HG03159 (cell line): ENCODE measurements at regions not wholly inside any gene's neighbourhood (a gene's known extent, or its start where the extent isn't known, plus 50 kb on each side); places are given as distances from the start of the nearest gene placed in this dataset.
"Not testable (repeated sequence)": the region's sequence is repeated elsewhere in the genome, so short reads cannot be mapped to it uniquely, and the experiment has no call there.

ENCODE experiments used
- ATAC-seq: cut with Tn5 transposase; IDR thresholded peaks from one replicate; pipeline ENCODE4 v1.9.1; 2021; ENCODE audit warnings: mild to moderate bottlenecking, moderate library complexity; ENCODE audit not compliant: unreplicated experiment

GRCh38 chr6:140736231-140736630, 1361.8 kb upstream of the CITED2 start:
- no peak for ATAC-seq

GRCh38 chr6:140732991-140733390, 1358.5 kb upstream of the CITED2 start:
- ATAC-seq, result no peak

DNA sequence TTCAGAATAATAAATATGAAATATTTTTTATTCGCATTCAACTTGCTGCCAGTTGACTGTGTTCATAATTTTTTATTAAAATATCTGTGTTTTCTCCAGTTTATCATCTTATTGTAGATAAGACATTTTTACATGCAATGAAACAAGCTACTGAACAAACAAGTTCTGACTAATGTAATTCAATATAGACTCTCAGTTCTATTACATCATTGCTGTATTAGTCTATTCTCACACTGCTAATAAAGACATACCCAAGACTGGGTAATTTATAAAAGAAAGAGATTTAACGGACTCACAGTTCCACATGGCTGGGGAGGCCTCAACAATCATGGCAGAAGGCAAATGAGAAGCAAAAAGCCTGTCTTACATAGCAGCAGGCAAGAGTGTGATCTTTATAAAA, 1357.7 kb upstream of the CITED2 start:
- ATAC-seq, result no peak

DNA sequence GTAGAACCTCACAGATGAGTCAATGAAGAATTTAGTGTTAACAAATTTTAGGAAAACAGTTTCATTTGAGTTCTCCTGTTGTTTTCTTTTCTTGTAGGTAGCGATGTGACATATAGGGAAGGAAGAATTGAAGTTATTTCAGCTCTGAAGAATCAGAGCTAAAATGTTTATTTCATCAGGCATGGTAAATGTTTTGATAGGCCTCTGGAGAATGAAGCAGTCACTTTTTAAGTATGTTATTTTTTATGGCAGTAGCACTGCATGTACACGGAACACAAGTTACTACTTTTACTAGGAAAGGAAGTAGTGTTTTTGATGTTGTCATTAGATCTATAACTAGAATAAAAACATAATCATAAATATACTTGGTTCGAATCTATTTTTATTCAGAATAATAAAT, 1357.3 kb upstream of the CITED2 start:
- no peak for ATAC-seq

DNA sequence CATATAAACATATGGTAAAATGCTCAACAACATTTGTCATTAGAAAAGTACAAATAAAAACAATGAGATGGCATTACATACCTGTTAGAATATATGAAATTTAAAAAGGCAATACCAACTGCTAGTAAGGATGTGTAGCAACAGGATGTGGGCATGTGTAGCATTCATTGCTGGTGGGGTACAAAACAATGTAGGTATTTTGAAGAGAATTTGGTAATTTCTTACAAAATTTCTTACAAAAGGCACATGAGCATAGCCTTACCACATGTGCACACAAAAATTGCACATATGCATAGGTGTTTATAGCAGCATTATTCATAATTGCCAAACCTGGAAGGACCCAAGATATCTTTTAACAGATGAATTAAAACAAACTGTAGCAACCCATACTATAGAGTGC, 1355.1 kb upstream of the CITED2 start:
- no peak for ATAC-seq

- ATAC-seq, result no peak
These were observed 1343.6 kb upstream of the CITED2 start for GRCh38 chr6:140718021-140718420.

- no peak for ATAC-seq
These were observed 1339.0 kb upstream of the CITED2 start for GRCh38 chr6:140713495-140713894.

- ATAC-seq, result peak; percentile 74
These were observed 1336.7 kb upstream of the CITED2 start for GRCh38 chr6:140711019-140711613.

GRCh38 chr6:140708441-140708840, 1334.0 kb upstream of the CITED2 start:
- ATAC-seq, result no peak

DNA sequence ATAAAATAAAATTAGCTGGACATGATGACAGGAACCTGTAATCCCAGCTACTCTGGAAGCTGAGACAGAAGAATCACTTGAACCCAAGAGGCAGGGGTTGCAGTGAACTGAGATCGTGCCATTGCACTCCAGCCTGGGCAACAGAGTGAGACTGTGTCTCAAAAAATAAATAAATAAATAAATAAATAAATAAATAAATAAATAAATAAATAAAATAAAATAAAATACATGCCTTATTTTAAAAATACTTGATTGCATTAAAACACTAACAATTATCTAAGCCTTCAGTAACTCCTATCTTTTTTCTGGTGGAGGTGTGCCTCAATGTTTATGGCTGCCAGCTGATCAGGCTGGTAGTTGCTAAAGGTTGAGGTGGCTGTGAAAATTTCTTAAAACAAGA, 1329.6 kb upstream of the CITED2 start:
- ATAC-seq, result not testable (repeated sequence)

GRCh38 chr6:140697585-140697984, 1323.1 kb upstream of the CITED2 start:
- no peak for ATAC-seq

DNA sequence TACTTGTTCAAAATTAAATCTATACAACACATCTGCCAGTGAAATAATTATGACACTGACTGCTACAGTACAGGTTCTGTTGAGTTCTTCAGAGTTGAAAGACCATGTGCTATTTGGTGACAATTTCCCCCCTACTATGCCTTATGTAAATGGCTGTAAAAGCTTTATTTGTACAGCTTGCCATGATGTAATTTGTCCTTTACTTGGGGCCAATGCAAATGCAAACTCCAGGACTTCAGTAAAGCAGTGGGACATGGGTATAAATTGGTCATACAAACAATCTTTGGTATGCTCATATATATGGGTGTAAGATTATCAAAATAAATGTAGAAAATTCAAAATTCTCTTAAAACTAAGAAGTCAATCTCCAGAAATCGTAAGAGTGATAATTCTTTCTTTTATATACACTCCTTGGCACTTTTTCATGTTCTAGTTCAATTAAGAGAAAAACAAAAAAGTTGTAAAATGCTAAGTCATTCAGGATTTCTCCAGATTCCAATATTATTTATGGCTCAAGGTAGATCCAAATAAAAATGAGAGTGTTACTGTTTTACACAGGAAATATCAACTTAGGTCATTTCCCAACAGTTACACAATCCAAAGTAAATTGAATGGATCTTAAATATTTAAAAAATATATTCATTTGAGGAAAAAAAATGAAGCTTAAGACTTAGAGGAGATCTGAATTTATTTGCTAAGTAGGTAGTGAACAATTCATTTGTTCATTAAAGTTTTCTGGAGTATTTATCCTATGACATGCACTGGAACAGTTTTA, 1310.5 kb upstream of the CITED2 start:
- no peak for ATAC-seq

GRCh38 chr6:140677781-140678528, 1303.5 kb upstream of the CITED2 start:
- no peak for ATAC-seq

GRCh38 chr6:140671926-140672325, 1297.5 kb upstream of the CITED2 start:
- ATAC-seq, result peak; percentile 44

- ATAC-seq, result no peak
These were observed 1295.6 kb upstream of the CITED2 start for GRCh38 chr6:140670021-140670420.

DNA sequence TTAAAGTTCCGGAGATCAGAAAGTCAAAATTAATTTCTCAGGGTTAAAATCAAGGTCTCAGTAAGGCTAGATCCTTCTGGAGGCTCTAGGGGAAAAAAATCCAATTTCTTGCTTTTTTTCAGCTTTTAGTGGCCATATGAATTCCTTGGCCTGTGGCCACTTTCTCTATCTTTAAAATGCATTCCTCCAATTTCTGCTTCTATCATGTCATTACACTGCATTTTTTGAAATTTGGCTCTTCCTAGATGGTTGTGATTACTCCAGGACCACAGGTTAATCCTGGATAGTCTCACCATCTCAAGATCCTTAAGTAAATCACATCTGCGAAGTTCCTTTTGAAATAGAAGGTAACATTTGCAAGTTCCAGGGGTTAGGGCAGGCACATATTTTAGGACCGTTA, 1294.9 kb upstream of the CITED2 start:
- ATAC-seq, result no peak

- ATAC-seq, result peak; percentile 45
These were observed 1289.3 kb upstream of the CITED2 start for GRCh38 chr6:140663772-140664171.

GRCh38 chr6:140663094-140663493, 1288.6 kb upstream of the CITED2 start:
- ATAC-seq, result no peak

GRCh38 chr6:140661691-140662090, 1287.2 kb upstream of the CITED2 start:
- no peak for ATAC-seq

- no peak for ATAC-seq
These were observed 1285.8 kb upstream of the CITED2 start for GRCh38 chr6:140660295-140660694.

- ATAC-seq, result no peak
These were observed 1279.5 kb upstream of the CITED2 start for GRCh38 chr6:140653972-140654371.

- no peak for ATAC-seq
These were observed 1279.1 kb upstream of the CITED2 start for GRCh38 chr6:140653506-140653905.
